Gastrocnemius medialis (tissue), 4 donors: ENCODE measurements at regions not wholly inside any gene's neighbourhood (a gene's known extent, or its start where the extent isn't known, plus 50 kb on each side); places are given as distances from the start of the nearest gene placed in this dataset.

Experiments used
- ATAC-seq, 2 donors: fragments of 150-250 bp; one replicate each; pipeline ENCODE4 v1.9.1; 2016
- DNase-seq, 2 donors: peaks; one replicate each; pipeline ENCODE4 v3.0.0-alpha.2; 2019
- H3K27ac ChIP-seq, 4 donors: fragments of 200-600 bp; sonication (generic); 1 replicate in 1 of 4; 2 replicates in 3 of 4; pipeline ENCODE4 v1.5.1; 2016 to 2018; ENCODE audit warnings: mild to moderate bottlenecking in 2 of 4, moderate library complexity in 1 of 4
- H3K27me3 ChIP-seq, 3 donors: fragments of 200-600 bp; sonication (generic) in 2 of 3; 1 replicate in 1 of 3; 2 replicates in 2 of 3; pipeline versions ENCODE4 v1.5.1 to v1.6.0; 2016 to 2019; ENCODE audit warnings: mild to moderate bottlenecking in 1 of 3, moderate library complexity in 1 of 3
- H3K36me3 ChIP-seq, 2 donors: fragments of 200-600 bp; sonication (generic) in 1 of 2; one replicate each; pipeline ENCODE4 v1.5.1; 2017 to 2018
- H3K4me1 ChIP-seq, 2 donors: fragments of 200-600 bp; sonication (generic) in 1 of 2; one replicate each; pipeline ENCODE4 v1.5.1; 2016 to 2017; ENCODE audit warnings: mild to moderate bottlenecking in 2 of 2
- H3K4me3 ChIP-seq, 4 donors: fragments of 200-600 bp; sonication (generic) in 3 of 4; 1 replicate in 1 of 4; 2 replicates in 3 of 4; pipeline ENCODE4 v1.5.1; 2016 to 2019; ENCODE audit warnings: mild to moderate bottlenecking in 2 of 4
- H3K9me3 ChIP-seq, 3 donors: fragments of 200-600 bp; sonication (generic) in 2 of 3; 1 replicate in 1 of 3; 2 replicates in 2 of 3; pipeline ENCODE4 v1.5.1; 2016 to 2019
- POLR2A ChIP-seq, 2 donors: fragments of 450-650 bp; IDR thresholded peaks; one replicate each; pipeline ENCODE4 v1.6.1; 2017; ENCODE audit warnings: antibody characterized with exemption in 2 of 2, mild to moderate bottlenecking in 2 of 2, moderate library complexity in 2 of 2
- in situ Hi-C, 4 donors: fragments of 200-750 bp; cut with MboI; loops; one replicate each; pipeline versions ENCODE4 v1.15.0 to v1.8.0; 2017; ENCODE audit warnings: low sequenced_read_pairs in 4 of 4
- intact Hi-C: fragments of 100-400 bp; cut with DNase I; formaldehyde crosslinking; loops from one replicate; pipeline ENCODE4 v1.15.1; 2023; ENCODE audit warnings: low total_unique reads
- TF ChIP-seq, protein P1 (sequence below), 5 experiments: fragments of 450-650 bp in 3 of 5; fragments of 200-600 bp in 2 of 5; sonication (generic) in 2 of 5; IDR thresholded peaks in 4 of 5; conservative IDR thresholded peaks in 1 of 5; 1 replicate in 4 of 5; 2 replicates in 1 of 5; pipeline ENCODE4 v1.5.1; 2016 to 2019; ENCODE audit warnings: antibody characterized with exemption in 5 of 5, mild to moderate bottlenecking in 3 of 5, moderate library complexity in 3 of 5

DNA sequence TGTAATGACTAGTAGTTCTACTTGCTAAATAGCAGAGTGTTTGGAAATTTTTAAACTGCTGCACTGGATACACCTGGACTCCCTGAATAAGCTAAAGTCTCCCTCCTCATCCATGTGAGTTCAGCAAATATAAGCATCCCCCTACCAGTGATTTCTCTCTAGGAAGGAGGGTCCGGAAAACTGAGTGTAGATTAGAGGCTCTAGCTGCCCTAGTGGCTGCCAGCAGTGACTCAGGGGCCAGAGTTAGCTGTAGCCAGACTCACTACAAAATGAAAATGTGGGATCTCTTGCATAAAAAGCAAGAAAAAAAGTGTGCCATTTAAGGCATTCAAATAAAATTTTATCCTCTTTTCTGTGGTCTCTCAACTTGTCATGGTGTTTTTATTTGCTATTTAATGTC, 485.0 kb upstream of the ATP11B start:
- Histone ChIP-seq H3K36me3 (no peaks in the 10 kb centered on the region), H3K4me3 (no peak overlapping the region), H3K4me1 (no peaks in the 10 kb centered on the region), H3K27me3 (no peaks in the 10 kb centered on the region), H3K27ac (no peak overlapping the region), H3K9me3 (no peaks in the 10 kb centered on the region)
- in situ Hi-C loops = no loop called here
- TF ChIP-seq, protein P1, sequence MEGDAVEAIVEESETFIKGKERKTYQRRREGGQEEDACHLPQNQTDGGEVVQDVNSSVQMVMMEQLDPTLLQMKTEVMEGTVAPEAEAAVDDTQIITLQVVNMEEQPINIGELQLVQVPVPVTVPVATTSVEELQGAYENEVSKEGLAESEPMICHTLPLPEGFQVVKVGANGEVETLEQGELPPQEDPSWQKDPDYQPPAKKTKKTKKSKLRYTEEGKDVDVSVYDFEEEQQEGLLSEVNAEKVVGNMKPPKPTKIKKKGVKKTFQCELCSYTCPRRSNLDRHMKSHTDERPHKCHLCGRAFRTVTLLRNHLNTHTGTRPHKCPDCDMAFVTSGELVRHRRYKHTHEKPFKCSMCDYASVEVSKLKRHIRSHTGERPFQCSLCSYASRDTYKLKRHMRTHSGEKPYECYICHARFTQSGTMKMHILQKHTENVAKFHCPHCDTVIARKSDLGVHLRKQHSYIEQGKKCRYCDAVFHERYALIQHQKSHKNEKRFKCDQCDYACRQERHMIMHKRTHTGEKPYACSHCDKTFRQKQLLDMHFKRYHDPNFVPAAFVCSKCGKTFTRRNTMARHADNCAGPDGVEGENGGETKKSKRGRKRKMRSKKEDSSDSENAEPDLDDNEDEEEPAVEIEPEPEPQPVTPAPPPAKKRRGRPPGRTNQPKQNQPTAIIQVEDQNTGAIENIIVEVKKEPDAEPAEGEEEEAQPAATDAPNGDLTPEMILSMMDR (IDR thresholded peaks at IDR 0.05 in 4 of 5, conservative IDR thresholded peaks at IDR 0.05 in 1 of 5) = no peak
- TF ChIP-seq POLR2A (IDR thresholded peaks at IDR 0.05) = no peak
- DNase-seq = no peak
- intact Hi-C loops = no loop called here
- ATAC-seq = no peak

DNA sequence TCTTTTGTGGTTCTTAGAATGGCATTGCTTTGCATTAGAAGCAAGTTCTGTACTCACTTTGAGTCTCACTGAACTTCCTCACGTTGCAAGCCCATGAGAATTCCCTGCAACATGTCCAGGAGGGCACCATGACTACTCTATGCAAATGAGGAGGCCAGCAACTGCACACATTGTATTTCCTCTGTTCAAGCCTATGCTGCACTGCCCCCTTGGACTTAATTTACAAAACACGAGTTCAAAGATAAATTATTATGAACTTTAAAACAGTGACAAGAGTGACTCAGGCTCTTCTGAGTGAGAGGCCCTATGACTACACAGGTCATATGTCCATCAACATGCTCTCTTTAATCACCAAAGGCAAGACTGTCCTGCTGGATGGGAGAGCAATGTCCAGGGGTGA, 484.2 kb upstream of the ATP11B start:
- Histone ChIP-seq H3K4me1 (no peaks in the 10 kb centered on the region), H3K27me3 (no peaks in the 10 kb centered on the region), H3K36me3 (no peaks in the 10 kb centered on the region), H3K4me3 (no peak overlapping the region), H3K27ac (no peak overlapping the region), H3K9me3 (no peaks in the 10 kb centered on the region)
- in situ Hi-C loops (no loop called here), intact Hi-C loops (no loop called here)
- DNase-seq (no peak), ATAC-seq (no peak)
- no peak for TF ChIP-seq POLR2A (IDR thresholded peaks at IDR 0.05)
- TF ChIP-seq, protein P1 (IDR thresholded peaks at IDR 0.05 in 4 of 5, conservative IDR thresholded peaks at IDR 0.05 in 1 of 5) = no peak

DNA sequence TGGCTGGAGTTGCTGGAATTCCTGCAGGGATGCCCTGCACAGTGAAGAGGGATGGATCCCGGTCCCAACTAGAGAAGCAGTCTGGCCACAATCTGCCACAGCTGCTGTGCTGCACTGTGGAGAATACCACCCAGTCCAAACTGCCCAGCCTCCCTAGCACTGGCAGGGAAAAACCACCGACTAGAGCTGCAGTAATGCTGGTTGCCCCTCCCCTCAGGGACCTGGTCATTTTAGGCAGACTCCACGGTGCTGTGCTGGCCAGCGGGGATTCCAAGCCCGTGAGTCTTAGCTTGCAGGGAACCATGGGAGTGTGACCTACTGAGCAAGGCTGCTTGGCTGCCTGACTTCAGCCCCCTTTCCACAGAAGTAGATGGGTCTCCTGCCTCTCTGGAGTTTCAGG, 478.0 kb upstream of the ATP11B start:
- H3K4me3 ChIP-seq = no peak overlapping the region
- no peaks in the 10 kb centered on the region for H3K27me3 ChIP-seq
- TF ChIP-seq POLR2A (IDR thresholded peaks at IDR 0.05) = no peak
- TF ChIP-seq, protein P1 (IDR thresholded peaks at IDR 0.05 in 4 of 5, conservative IDR thresholded peaks at IDR 0.05 in 1 of 5) = no peak
- intact Hi-C loops = no loop called here
- ATAC-seq (no peak), DNase-seq (no peak)
- in situ Hi-C loops = no loop called here
- no peaks in the 10 kb centered on the region for H3K9me3 ChIP-seq
- H3K4me1 ChIP-seq = no peaks in the 10 kb centered on the region
- no peak overlapping the region for H3K27ac ChIP-seq
- H3K36me3 ChIP-seq = no peaks in the 10 kb centered on the region

DNA sequence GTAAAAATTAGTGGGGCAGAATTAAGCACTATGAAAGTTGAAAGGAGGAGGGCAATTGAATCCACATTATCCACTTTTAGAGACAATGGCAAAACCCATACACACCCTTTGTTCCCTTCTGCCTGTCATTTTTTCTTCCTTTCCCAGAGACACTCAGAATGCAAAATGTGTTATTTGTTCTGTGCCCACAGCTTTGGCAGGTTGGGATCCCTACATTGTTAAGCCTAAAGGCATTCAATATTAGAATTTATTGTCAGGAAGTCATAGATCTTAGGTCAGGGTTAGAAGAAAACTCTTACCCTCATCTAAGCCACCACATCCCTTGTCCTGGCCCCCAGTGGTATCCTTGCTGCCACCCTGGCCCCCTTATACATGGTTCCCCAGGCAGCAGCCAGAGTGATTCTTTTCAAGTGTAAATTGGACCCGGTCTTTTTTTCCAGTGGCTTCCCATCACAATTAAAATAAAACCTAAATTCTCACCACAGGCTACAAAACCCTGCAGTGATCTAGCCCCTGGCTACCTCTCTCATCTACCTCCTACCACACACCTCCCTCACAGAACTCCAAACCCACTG, 470.1 kb upstream of the ATP11B start:
- Histone ChIP-seq H3K4me1 (no peaks in the 10 kb centered on the region), H3K4me3 (no peak overlapping the region), H3K27me3 (no peaks in the 10 kb centered on the region), H3K9me3 (no peaks in the 10 kb centered on the region), H3K36me3 (no peaks in the 10 kb centered on the region), H3K27ac (no peak overlapping the region)
- in situ Hi-C loops = no loop called here
- intact Hi-C loops = no loop called here
- TF ChIP-seq POLR2A (IDR thresholded peaks at IDR 0.05) = no peak
- TF ChIP-seq, protein P1 (IDR thresholded peaks at IDR 0.05 in 4 of 5, conservative IDR thresholded peaks at IDR 0.05 in 1 of 5) = no peak
- DNase-seq = no peak
- no peak for ATAC-seq

DNA sequence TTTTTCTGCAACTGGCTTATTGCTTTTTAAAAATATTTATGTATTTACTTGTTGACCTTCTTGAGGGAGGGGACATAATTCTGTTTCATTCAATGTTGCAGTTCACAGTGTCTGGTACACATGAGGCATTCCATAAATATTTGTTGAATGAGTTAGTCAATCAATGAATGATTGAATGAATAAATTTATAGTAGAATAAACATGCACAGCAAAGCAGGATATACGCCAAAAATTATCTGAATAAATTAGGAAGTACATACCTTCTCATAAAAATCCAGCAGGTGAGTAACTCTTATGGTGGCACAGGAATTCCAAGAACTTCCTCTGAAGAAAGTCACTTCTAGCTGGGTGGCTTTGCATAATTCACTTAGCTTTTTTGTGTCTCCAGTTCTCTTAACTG, 469.4 kb upstream of the ATP11B start:
- in situ Hi-C loops = no loop called here
- no peak overlapping the region for H3K27ac ChIP-seq
- DNase-seq (no peak), ATAC-seq (no peak)
- H3K4me1 ChIP-seq = no peaks in the 10 kb centered on the region
- intact Hi-C loops = no loop called here
- no peak for TF ChIP-seq POLR2A (IDR thresholded peaks at IDR 0.05)
- TF ChIP-seq, protein P1 (IDR thresholded peaks at IDR 0.05 in 4 of 5, conservative IDR thresholded peaks at IDR 0.05 in 1 of 5) = no peak
- H3K27me3 ChIP-seq = no peaks in the 10 kb centered on the region
- H3K4me3 ChIP-seq = no peak overlapping the region
- H3K36me3 ChIP-seq = no peaks in the 10 kb centered on the region
- no peaks in the 10 kb centered on the region for H3K9me3 ChIP-seq
